NCI-H510A (cell line): ENCODE measurements at regions not wholly inside any gene's neighbourhood (a gene's known extent, or its start where the extent isn't known, plus 50 kb on each side); places are given as distances from the start of the nearest gene placed in this dataset.
"Not testable (repeated sequence)": the region's sequence is repeated elsewhere in the genome, so short reads cannot be mapped to it uniquely, and the experiment has no call there.

Experiments used
- DNase-seq: peaks from one replicate; lab custom pipeline; 2025; lab: John Stamatoyannopoulos, UW

DNA sequence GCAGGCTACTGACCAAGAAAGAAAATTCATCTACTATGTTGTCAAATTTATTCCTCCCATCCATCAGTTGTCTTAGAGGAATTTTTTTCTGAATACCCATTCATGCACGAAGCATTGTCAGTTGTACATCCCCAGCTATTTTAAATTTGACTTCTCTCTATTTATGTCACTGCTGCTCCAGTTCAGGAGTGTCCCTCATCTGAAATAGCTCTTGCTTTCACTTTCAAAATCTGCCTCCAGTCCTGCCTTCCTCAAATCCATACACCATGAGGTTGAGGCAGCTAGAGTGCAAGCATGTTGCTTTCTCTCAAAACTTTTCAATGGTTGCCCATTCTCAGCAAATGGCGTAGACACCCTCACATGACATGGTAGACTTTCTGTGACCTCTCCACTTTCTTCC lies 335.4 kb upstream of the CDH2 start:
- no peak for DNase-seq

DNA sequence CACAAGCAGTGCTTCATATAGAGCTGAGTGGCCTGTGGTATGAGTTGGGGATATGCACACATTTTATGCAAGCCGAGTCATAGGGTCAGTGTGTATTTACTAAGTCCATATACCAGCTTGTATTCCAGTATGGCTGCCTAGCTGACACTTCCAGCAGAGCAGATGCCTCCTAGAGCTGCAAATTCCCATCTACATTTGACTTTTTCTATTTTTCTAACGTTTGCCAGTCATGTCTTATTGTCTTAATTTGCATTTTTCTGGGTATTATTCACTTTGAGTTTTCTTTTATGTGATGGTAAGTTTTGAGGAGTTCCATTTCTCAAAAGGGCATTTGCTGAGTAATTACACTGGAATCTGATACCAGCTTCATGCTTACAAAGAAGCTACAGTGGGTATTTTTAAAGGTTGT lies 334.5 kb upstream of the CDH2 start:
- no peak for DNase-seq

DNA sequence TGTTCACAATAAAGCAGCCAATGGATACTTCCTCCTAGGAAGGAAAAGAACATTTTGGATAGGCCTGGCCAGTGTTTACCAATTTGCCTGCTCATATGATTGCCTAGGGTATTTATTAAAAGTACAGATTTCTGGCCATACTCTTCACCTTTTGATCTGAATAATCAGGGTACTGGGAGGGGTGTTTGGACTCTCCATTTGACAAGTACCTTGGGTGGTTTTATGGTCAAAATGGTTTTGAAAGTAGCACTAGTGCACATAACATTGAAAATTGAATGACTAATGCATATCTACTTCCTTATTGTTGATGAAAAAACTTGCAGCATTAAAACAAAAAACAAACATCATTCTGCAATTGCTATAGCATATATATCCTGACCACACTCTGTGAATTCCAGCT lies 333.3 kb upstream of the CDH2 start:
- no peak for DNase-seq

DNA sequence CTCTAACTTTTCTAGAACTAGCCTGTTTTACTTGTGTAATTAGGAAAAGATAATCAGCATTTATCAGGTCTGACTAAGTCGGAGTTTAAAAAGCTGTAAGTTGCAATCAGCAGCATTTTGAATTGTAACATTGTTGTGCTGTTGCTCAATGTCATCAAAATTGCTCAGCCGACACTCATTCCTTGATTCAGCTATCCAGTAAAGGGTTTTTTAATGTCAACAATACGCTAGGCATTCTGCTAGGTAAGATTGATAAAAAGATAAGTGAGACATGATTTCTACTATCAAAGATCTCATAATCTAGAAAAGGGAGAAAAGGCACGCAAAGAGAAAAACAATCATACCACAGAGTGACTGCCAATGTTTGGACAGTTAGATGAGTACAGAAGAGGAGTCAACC lies 327.1 kb upstream of the CDH2 start:
- DNase-seq, result no peak

DNA sequence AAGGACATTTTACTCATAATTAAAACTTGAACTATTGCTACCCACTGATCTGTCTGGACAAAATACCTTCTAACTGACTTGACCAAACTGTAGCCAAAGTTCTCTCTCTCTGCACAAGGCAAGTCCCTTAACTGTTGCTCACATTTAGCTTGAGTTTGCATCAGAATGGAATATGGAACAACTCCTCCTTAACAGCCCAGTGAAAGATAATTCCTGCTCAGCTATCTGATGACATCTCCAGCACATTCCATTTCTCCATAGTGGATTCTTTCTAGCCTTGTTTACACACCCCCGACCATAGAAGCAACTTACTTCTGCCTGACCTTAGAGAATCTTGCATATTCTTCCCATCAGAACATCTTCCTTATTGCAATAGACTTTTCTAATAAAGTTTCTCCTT lies 317.2 kb upstream of the CDH2 start:
- no peak for DNase-seq

DNA sequence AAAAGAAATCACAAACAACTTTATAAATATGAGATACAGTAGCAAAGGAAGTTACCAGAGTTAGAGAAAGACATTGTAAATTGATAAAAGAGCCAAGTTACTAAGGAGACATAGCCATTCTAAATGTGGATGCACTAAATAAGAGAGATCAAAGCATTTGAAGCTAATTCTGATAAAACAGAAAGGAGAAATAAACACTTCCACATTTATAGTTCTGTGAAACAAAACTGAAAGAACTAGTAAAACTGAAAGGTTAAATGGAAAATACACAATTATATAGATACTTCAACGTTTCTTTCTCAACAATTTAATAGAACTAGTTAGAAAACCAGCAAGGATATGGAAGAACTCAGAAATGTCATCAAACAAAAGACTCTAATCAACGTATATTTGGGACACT lies 309.0 kb upstream of the CDH2 start:
- no peak for DNase-seq

DNA sequence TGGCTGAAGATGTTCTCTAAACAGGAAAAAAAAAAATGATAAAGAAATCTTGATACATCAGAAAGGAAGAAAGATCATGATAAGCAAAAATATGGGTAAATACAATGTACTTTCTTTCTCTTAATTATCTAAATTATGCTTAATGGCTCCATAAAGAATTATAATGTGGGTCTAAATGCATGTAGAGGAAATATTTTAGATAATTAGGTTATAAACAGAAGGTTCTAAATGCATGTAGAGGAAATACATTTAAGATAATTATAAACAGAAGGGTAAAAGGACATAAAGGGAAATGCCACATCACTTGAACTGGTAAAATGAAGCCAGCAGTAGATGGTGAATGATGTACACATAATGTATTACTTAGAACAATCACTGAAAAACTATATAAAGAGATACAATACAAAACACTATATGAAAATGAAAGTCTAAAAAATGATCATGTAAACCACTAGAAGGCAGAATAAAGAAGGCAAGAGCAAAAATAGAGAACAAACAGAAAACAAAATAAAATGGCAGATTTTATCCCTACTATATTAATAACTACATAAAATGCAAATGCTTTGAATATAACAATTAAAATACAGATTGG lies 308.4 kb upstream of the CDH2 start:
- DNase-seq, result no peak

DNA sequence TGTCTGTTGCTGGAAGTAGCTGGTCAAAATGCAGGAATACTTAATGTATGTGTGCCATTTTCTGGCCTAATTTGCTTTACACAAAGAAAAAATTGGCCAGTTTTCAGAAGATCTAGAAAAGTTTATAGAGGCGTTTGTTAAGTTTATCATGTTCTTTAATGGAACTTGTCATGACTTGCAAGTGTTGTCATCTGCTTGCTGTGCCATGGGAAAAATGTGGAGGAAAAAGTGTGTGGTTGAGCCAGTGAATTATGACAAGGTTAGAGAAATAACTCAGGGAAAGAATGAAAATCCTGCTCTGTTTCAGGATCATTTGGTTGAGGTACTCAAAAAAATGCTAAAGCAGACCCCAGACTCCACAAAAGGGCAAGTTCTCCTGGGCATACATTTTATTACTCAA lies 301.6 kb upstream of the CDH2 start:
- DNase-seq, result no peak

DNA sequence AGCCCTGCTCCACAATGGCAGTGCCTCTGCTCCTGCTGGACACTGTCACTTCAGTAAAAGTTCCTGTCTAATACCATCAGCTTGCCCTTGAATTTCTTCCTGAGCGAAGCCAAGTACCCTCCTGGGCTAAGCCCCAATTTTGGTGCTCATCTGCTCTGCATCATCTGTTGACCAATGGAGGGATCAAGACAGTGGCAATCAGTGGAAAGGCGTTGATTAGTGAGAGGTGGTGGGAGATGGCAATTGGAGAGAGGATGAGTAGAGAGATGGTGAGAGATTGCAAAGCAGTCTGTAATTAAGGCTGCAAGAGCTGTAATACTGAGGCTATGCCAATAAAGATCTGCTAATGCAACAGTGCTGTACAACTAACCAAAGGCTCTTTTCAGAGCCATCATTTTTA lies 299.4 kb upstream of the CDH2 start:
- no peak for DNase-seq

DNA sequence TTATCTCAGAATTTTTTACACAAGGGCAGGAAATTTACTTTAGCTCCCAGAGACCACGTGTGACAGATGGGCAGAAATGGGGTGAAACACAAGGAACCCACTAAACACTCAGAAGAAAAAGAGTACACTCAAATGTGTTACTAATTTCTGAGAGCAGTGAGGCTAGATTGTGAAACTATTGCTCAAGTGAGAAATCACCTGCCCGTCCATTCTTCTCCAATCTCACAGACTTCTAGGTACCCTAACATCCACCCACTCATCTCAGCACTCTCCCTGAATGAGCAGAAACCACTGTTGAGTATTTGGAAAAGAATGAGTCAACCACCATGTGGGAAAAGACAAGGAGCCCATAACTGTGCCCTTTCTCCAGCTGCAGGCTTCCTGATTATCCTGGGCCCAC lies 293.0 kb upstream of the CDH2 start:
- DNase-seq, result no peak

DNA sequence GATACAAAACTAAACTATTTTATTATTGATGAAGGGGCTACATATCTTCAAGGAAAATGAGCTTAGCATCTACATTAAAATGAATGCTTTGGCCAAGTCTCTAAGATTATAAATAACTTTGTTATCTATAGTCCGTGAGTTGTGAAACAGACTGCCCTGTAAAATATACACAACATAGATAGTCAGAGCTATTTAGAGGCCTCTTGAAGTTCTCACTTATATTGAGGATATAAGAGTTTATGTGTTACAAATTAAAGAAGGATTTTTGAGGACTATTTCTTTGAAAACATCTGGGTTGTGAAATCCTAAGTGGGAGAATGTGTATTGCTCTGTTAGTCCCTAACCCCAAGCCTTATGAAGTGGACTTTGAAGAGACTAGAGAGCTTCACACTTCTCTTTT lies 292.0 kb upstream of the CDH2 start:
- no peak for DNase-seq

DNA sequence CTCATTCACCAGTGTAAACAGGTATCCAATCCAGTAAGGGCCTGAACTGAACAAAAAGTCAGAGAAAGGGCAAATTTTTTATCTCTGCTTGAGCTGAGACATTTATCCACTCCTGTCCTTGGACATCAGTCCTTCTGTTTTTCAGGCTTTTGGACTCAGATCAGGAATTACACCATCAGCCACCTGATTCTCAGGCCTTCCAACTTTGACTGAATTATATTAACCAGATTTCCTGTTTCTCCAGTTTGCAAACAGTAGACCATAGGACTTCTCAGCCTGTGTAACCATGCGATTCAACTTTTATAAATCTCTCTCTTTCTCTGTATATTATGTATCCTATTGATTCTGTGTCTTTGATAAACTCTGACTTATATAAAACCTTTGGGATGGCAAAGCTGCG lies 289.3 kb upstream of the CDH2 start:
- DNase-seq, result no peak

DNA sequence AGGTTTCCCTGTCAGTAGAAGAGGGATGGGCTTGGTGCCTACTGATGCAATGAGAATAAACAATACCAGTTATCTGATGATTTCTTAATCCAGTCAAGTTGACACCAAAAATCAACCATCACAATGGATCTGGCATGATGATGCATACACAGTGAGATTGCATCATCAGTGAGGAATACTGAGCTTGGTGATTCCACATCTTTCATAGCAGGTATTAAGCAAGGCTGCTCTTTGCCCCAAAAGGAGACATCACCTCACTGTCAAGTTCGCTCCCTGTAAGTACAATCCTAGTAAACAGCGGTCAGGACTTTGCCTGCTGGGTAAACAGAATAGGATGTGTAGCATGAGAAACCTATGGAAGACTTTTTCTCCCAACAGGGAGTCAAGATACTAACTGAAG lies 282.7 kb upstream of the CDH2 start:
- no peak for DNase-seq

DNA sequence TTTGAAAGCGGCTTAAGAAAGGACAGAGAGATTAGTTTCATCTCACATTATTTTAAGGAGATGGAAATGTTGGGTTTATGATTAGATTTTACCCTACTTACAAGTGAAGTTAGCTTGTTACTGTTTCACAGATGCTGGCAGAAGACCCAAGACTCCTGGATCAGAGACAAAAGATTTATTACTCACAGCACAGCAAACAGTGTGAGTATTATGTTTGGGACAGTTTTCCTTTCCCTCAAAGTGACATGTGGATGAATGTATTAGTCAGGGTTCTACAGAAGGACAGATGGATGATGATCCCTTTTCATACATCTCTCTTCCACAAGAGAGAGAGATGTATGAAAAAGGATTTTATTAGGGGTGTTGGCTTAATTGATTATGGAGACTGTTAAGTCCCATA lies 281.8 kb upstream of the CDH2 start:
- DNase-seq, result no peak

DNA sequence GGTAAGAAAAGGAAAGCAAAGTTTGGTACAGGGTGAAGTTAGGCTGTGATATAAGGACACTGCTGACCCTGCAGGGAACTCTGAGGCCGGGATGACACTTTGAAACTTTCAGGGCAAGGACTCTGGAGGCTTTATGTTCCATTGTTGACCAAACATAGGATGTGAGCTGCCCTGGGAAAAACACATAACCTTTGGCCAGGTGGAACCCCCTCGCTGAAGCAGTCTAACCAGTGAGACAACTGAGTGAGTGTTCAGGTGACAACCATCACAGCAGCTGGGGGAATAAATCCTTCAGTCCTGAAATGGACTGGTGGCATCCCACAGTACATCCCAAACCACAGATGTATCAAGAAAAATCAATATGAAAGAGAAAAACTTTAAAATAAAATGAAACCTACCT lies 280.9 kb upstream of the CDH2 start:
- DNase-seq, result no peak

DNA sequence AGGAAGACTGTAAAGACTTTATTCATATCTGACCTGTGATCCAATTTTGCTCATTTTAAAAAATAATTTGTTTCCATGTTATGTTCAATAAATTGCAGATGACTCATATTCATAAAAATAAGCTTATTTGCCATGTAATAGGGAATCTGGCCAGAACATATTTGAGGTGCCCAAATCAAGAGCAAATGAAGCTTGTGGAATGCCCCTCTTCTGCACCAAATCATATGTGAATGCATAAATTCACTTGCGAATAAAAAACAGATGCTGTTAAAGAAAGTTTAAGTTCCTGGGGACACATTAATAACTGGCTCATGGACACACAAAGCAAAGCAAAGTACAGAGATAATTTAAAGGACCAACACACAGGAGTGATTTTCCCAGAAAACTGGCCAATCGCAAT lies 279.0 kb upstream of the CDH2 start:
- no peak for DNase-seq

DNA sequence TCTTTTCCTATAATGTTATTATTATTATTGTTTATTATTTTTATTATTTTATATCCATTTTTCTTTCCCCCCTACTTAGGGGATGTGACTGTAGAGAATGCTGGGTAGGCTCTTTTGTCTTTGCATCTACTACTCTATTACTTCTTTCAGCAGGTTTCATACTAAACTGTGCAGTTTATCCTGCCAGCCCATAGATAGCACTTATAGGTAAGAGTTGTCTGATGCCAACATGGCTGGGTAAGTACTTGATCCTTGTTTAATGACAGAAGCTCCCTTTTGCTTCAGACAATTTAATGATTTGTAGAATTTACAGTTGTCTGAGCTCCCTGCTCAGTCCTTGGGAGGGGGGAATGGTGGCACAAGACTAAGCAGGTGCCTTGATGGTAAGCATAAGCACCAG lies 262.9 kb upstream of the CDH2 start:
- DNase-seq, result no peak

DNA sequence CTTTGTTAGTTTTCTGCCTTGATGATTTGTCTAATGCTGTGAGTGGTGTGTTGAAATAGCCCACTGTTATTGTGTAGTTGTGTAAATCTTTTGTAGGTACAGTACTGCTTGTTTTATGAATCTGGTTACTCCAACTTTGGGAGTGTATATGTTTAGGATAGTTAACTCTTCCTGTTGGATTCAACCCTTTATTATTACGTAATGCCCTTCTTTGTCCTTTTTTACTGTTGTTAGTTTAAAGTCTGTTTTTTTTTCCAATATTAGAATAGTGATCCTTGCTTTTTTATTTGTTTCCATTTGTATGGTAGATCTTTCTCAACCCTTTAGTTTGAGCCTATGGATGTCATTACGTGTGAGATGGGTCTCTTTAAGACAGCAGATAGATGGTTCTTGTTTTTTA lies 261.5 kb upstream of the CDH2 start:
- no peak for DNase-seq

DNA sequence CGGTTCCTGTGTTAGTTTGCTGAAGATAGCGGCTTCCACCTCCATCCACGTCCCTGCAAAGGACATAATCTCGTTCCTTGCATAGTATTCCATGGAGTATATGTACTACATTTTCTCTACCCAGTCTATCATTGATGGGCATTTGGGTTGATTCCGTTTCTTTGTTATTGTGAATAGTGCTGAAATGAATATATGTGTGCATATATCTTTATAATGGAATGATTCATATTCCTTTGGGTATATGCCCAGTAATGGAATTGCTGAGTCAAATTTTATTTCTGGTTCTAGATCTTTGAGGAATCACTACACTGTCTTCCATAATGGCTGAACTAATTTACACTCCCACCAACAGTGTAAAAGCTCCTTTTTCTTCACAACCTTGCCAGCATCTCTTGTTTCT lies 255.4 kb upstream of the CDH2 start:
- DNase-seq, result no peak

DNA sequence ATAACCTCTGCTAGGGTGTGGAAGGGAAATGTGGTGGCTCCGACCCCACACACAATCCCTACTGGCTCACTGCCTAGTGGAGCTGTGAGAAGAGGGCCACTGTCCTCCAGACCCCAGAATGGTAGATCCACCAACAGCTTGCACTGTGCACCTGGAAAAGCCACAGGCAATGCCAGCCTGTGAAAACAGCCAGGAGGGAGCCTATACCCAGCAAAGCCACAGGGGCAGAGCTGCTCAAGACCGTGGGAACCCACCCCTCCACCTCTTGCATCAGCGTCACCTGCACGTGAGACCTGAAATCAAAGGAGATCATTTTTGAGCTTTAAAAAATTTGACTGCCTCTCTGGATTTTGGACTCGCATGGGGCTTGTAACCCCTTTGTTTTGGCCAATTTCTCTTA lies 249.0 kb upstream of the CDH2 start:
- DNase-seq, result no peak

DNA sequence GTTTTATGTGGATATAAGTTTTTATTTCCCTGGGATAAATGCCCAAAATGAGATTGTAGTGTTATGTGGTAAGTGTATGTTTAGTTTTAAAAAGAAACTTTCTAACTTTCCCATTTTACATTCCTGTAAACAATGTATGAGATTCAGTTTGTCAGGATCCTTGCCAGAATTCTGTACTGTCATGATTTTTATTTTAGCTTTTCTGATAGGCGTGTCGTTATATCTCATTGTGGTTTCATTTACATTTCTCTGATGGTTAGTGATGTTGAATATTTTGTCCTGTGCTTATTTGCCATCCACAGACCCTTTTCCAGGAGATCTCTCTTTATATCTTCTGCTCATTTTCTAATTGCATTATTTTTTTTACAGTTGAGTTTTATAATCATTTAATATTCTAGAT lies 245.6 kb upstream of the CDH2 start:
- no peak for DNase-seq

DNA sequence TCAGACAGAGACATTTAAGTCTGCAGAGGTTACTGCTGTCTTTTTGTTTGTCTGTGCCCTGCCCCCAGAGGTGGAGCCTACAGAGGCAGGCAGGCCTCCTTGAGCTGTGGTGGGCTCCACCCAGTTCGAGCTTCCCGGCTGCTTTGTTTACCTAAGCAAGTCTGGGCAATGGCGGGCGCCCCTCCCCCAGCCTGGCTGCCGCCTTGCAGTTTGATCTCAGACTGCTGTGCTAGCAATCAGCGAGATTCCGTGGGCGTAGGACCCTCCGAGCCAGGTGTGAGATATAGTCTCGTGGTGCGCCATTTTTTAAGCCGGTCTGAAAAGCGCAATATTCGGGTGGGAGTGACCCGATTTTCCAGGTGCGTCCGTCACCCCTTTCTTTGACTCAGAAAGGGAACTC lies 245.0 kb upstream of the CDH2 start:
- not testable (repeated sequence) for DNase-seq

DNA sequence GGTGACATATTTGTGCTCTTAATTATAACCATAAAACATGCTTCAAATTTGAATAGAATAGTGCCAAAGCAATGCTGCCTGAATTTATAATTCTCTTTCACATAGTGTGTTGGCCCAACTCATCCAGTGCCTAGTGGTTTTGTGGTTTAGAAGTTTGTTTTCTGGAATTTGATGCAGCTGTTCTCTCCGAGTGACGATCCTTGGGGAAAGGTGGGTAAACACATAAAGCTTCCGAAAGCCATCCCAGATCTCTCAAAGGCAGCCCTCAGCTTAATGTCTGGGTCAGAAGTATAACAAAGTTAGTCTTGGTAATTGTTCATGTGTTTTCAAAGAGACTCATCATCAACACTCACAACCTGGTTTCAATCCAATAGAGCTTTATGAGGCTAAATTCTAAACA lies 235.6 kb upstream of the CDH2 start:
- DNase-seq, result no peak

DNA sequence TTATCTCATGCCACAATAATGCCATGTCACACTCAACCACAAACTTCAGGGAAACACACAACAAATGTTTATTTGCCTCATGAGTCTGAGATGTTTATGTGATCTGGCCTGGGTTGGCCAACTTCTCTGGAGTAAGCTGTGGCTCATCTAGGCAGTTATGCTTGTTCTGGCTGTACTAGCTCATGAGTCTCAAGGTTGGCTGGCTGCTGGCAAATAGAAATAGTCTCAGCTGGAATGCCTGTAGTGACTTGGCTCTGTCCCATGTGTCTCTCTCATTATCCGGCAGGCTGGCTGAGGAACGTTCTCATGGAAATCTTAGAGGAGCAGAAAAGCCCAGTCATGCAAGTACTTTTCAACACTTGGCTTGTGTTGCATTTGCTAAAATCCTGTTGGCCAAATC lies 234.9 kb upstream of the CDH2 start:
- no peak for DNase-seq

DNA sequence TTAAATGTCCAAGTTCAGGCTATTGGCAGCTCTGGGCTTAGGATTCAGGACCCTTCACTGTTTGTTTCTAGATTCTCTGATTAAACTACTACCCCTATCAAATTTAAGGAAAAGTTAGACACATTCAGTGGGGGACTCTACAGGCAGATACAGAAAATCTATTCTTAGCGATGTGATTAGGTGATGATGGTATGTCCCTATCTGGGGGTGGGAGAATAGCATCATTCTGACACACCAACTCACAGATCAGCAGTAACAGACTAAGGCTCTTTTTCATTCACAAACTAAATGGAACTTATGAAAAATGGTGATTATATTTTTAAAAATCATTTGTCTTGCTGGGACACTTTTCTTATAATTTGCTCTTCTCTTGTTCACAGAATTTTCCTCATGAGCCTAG lies 232.9 kb upstream of the CDH2 start:
- no peak for DNase-seq
